GM10266 (cell line): ENCODE measurements at regions not wholly inside any gene's neighbourhood (a gene's known extent, or its start where the extent isn't known, plus 50 kb on each side); places are given as distances from the start of the nearest gene placed in this dataset.

Experiments
- DNase-seq: peaks from one replicate; pipeline ENCODE4 v3.0.0; 2012; ENCODE audit errors: extremely low spot score
- CTCF ChIP-seq: IDR thresholded peaks from 2 replicates; pipeline ENCODE4 v1.5.1; 2012; ENCODE audit warnings: mild to moderate bottlenecking, low read depth; ENCODE audit not compliant: control insufficient read depth, insufficient read depth; ENCODE audit errors: missing control alignments

GRCh38 chr2:147485210-147485851, 359.5 kb upstream of the ACVR2A start:
- no peak for DNase-seq
- no peak for TF ChIP-seq CTCF

DNA sequence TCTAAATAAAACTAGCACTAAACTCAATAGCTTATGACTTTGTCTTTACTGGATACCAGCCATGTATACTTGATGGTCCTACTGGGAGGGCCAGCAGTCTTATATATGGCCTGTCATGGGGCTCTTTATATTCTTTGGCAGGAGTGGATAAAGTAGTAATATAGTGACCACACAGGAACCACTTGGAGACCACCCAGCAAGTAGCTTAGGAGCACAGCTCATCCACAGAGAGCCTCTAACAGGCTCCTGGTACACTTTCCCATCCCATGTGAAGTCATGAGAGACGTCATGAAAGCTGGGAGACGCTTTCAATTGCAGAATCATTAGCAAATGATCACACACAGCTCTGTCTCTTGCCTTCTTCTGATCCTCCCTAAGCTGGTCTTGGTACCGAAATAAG, 360.9 kb upstream of the ACVR2A start:
- DNase-seq = no peak
- TF ChIP-seq CTCF = no peak

GRCh38 chr2:147482916-147483669, 361.7 kb upstream of the ACVR2A start:
- no peak for DNase-seq
- no peak for TF ChIP-seq CTCF

DNA sequence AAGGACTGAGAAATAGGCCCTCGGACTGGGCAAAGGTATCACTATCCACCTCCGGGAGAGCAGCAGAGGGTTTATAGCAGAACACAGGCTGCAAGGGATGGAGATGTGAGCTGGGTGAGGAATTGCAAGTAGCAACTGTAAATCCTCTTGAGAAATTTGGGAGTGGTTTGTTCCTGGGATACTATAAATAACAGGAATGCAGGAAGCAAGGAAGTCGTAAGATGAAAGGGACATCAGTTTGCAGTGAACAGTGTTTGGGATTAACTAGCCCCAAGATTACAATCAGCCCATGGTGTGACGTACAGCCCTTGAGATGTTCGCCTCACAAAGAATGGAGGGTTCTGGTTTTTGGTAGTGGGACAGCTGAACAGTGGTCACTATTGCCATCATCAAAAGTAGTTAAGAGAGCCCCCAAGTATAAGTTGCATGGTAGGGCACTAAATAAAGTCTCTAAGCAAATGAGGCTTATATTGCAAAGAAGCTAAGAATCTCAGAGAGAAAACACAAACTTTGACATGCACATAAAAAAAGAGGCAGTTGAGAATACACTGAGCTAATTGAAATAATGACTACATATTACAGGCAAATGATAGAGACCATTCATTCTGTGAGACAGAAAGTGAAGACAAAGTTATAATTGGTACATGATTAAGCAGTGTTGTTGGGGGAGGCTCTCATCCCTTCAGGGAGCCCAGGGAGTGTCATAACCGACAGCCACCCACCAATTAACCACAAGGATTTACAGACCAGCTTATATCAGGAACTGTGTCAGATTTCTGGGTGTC, 362.5 kb upstream of the ACVR2A start:
- DNase-seq = no peak
- no peak for TF ChIP-seq CTCF

DNA sequence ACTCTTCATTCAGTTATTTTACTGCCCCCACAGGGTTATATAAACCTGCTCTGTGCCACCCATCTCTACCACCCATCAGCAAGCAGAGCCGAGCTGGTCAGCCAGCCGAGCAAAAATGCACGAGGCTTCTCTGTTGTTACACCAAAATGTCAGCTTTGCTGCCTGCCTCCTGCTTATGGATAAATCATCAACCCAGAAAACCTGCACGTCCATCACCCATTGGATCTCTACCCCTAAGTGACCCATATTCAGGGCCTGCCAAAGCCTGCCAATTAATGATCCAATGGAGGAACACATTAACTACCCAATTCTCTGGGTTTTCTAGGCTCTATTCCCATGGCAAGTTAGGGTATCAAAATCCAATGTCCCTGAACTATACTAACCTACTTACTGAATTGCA, 365.5 kb upstream of the ACVR2A start:
- DNase-seq = no peak
- TF ChIP-seq CTCF = no peak

GRCh38 chr2:147473075-147473474, 371.8 kb upstream of the ACVR2A start:
- TF ChIP-seq CTCF = no peak
- no peak for DNase-seq
